NB4 (cell line): ENCODE measurements at regions not wholly inside any gene's neighbourhood (a gene's known extent, or its start where the extent isn't known, plus 50 kb on each side); places are given as distances from the start of the nearest gene placed in this dataset.

Experiments used
- MYC ChIP-seq: IDR thresholded peaks from 2 replicates; pipeline ENCODE4 v1.6.1; 2011; ENCODE audit warnings: low read depth, low read length
- POLR2A ChIP-seq: IDR thresholded peaks from 2 replicates; pipeline ENCODE4 v1.6.1; 2011; ENCODE audit warnings: mild to moderate bottlenecking; ENCODE audit not compliant: insufficient read length; ENCODE audit errors: extremely low read depth
- TF ChIP-seq, protein P1 (sequence below): IDR thresholded peaks from one replicate; pipeline ENCODE4 v1.5.1; 2012; ENCODE audit warnings: low read depth, low read length

DNA sequence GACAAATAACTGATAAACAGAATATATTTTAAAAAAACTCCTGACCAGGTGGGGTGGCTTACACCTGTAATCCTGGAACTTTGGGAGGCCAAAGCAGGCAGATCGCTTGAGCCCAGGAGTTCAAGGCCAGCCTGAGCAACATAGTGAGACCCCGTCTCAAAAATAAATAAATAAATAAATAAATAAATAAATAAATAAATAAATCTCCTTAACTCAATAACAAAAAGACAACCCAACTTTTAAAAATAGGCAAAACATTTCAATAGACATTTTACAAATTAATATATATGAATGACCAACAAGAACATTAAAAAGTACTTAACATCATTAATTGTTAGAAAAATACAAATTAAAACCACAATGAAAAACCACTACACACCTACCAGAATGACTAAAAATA is 56.2 kb upstream of the CAPRIN2 start:
- TF ChIP-seq, protein P1, sequence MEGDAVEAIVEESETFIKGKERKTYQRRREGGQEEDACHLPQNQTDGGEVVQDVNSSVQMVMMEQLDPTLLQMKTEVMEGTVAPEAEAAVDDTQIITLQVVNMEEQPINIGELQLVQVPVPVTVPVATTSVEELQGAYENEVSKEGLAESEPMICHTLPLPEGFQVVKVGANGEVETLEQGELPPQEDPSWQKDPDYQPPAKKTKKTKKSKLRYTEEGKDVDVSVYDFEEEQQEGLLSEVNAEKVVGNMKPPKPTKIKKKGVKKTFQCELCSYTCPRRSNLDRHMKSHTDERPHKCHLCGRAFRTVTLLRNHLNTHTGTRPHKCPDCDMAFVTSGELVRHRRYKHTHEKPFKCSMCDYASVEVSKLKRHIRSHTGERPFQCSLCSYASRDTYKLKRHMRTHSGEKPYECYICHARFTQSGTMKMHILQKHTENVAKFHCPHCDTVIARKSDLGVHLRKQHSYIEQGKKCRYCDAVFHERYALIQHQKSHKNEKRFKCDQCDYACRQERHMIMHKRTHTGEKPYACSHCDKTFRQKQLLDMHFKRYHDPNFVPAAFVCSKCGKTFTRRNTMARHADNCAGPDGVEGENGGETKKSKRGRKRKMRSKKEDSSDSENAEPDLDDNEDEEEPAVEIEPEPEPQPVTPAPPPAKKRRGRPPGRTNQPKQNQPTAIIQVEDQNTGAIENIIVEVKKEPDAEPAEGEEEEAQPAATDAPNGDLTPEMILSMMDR, result no peak
- TF ChIP-seq POLR2A (no peak), MYC (no peak)
